ENCODE measurements at regions not wholly inside any gene's neighbourhood (a gene's known extent, or its start where the extent isn't known, plus 50 kb on each side); places are given as distances from the start of the nearest gene placed in this dataset.
"Not testable (repeated sequence)": the region's sequence is repeated elsewhere in the genome, so short reads cannot be mapped to it uniquely, and the experiment has no call there.

GRCh38 chr18:43819873-43820272 lies 542.6 kb upstream of the SYT4 start:
- FAIRE-seq: peak; percentile 8

- no peak for FAIRE-seq
Measured at GRCh38 chr18:43825768-43826167, 548.5 kb upstream of the SYT4 start.

GRCh38 chr18:43826215-43826614 lies 548.9 kb upstream of the SYT4 start:
- no peak for FAIRE-seq

GRCh38 chr18:43827311-43827710 lies 550.0 kb upstream of the SYT4 start:
- FAIRE-seq: no peak

- no peak for FAIRE-seq
Measured at GRCh38 chr18:43830303-43830702, 553.0 kb upstream of the SYT4 start.

GRCh38 chr18:43830947-43831346 lies 553.7 kb upstream of the SYT4 start:
- FAIRE-seq: no peak

- FAIRE-seq: no peak
Measured at GRCh38 chr18:43846299-43846698, 569.0 kb upstream of the SYT4 start.

GRCh38 chr18:43847164-43848091 lies 570.1 kb upstream of the SYT4 start:
- FAIRE-seq: peak; percentile 90

- not testable (repeated sequence) for FAIRE-seq
Measured at GRCh38 chr18:43849831-43850230, 572.5 kb upstream of the SYT4 start.

- FAIRE-seq: no peak
Measured at GRCh38 chr18:43855376-43855775, 578.1 kb upstream of the SYT4 start.

- FAIRE-seq: no peak
Measured at GRCh38 chr18:43863180-43863579, 585.9 kb upstream of the SYT4 start.

GRCh38 chr18:43866696-43867095 lies 589.4 kb upstream of the SYT4 start:
- no peak for FAIRE-seq

GRCh38 chr18:43868497-43868995 lies 591.3 kb upstream of the SYT4 start:
- FAIRE-seq: no peak

GRCh38 chr18:43869451-43870008 lies 592.2 kb upstream of the SYT4 start:
- no peak for FAIRE-seq

- FAIRE-seq: no peak
Measured at GRCh38 chr18:43870626-43871025, 593.3 kb upstream of the SYT4 start.

GRCh38 chr18:43875511-43875910 lies 598.2 kb upstream of the SYT4 start:
- FAIRE-seq: peak; percentile 82

GRCh38 chr18:43876286-43876685 lies 599.0 kb upstream of the SYT4 start:
- FAIRE-seq: no peak

- peak; percentile 95 for FAIRE-seq
Measured at GRCh38 chr18:43876748-43877147, 599.5 kb upstream of the SYT4 start.

- FAIRE-seq: no peak
Measured at GRCh38 chr18:43877616-43878321, 600.5 kb upstream of the SYT4 start.

- FAIRE-seq: no peak
Measured at GRCh38 chr18:43879415-43879814, 602.1 kb upstream of the SYT4 start.

GRCh38 chr18:43882358-43883055 lies 605.2 kb upstream of the SYT4 start:
- FAIRE-seq: no peak

- FAIRE-seq: peak; percentile 66
Measured at GRCh38 chr18:43883886-43884285, 606.6 kb upstream of the SYT4 start.

- FAIRE-seq: no peak
Measured at GRCh38 chr18:43886341-43886740, 609.1 kb upstream of the SYT4 start.

Data from endometrium (tissue), 2 donors.